ENCODE measurements at regions not wholly inside any gene's neighbourhood (a gene's known extent, or its start where the extent isn't known, plus 50 kb on each side); places are given as distances from the start of the nearest gene placed in this dataset.

DNA sequence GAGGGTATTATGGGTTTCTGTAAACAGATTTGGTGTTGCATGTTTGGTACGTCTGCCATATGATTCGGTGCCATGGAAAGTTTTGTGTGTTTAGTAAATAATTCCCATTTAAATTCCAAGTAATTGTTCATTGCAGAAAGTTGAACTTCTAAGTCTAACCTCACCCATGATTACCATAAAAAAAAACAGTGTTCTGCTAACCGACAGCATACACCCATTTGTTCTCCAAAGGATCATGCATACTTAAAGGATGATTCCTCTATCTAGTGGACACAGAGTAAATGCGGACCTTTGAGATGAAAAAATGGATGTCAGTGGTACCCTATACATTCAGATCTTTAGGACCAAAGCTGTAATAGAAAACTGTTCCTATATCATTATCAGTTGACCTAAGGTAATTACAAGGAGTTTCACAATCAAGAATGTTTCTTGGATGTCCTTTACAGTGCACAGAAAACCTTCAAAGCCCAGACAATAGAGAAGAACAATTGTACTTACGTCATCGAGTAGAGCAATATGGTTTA is 209.9 kb downstream of the CRPPA start:
- no peaks in the 10 kb centered on the region for H3K27me3 Mint-ChIP-seq
- ChIA-PET POLR2A (no interaction called here), CTCF (no interaction called here)
- DNase-seq: no peak
- H3K9me3 Mint-ChIP-seq: peaks cover 3% of the 10 kb centered on the region
- no peaks in the 10 kb centered on the region for H3K36me3 Mint-ChIP-seq (ENCODE audit: low read depth)
- H3K27ac Mint-ChIP-seq: no peak overlapping the region
- no peaks in the 10 kb centered on the region for H3K4me1 Mint-ChIP-seq
- no peak overlapping the region for H3K4me3 Mint-ChIP-seq

- ChIA-PET CTCF (no interaction called here), POLR2A (no interaction called here)
- H3K4me1 Mint-ChIP-seq: no peaks in the 10 kb centered on the region
- H3K36me3 Mint-ChIP-seq (ENCODE audit: low read depth): no peaks in the 10 kb centered on the region
- no peaks in the 10 kb centered on the region for H3K27me3 Mint-ChIP-seq
- no peak overlapping the region for H3K4me3 Mint-ChIP-seq
- H3K9me3 Mint-ChIP-seq: no peaks in the 10 kb centered on the region
- no peak for DNase-seq
- H3K27ac Mint-ChIP-seq: no peak overlapping the region
Observed at GRCh38 chr7:16210171-16210570, 211.2 kb downstream of the CRPPA start.

DNA sequence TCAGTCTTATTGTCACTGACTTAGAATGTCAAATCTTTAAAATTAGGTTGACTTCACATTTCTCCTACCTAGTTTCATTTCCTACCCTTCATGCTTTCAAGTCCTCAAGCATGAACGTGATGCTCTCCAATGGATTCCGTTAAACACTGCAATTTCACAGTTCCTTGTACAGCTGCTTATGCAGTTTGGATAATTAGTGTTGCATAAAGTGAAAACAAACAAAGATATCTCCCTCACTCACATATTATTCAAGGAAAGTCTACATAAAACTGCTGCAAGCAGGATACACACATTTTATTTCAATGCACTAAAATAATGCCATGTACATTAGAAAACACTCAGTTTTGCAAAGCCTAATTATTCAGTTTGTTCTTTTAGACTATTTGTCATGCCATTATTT is 214.0 kb downstream of the CRPPA start:
- DNase-seq: no peak
- no peaks in the 10 kb centered on the region for H3K36me3 Mint-ChIP-seq (ENCODE audit: low read depth)
- H3K27ac Mint-ChIP-seq: no peak overlapping the region
- ChIA-PET POLR2A (no interaction called here), CTCF (no interaction called here)
- H3K9me3 Mint-ChIP-seq: no peaks in the 10 kb centered on the region
- H3K4me1 Mint-ChIP-seq: no peaks in the 10 kb centered on the region
- no peaks in the 10 kb centered on the region for H3K27me3 Mint-ChIP-seq
- H3K4me3 Mint-ChIP-seq: no peak overlapping the region

GRCh38 chr7:16205466-16205865 is 215.9 kb downstream of the CRPPA start:
- H3K27ac Mint-ChIP-seq: no peak overlapping the region
- CTCF ChIA-PET: no interaction called here
- DNase-seq: no peak
- no peaks in the 10 kb centered on the region for H3K36me3 Mint-ChIP-seq (ENCODE audit: low read depth)
- H3K27me3 Mint-ChIP-seq: no peaks in the 10 kb centered on the region
- POLR2A ChIA-PET: no interaction called here
- no peaks in the 10 kb centered on the region for H3K4me1 Mint-ChIP-seq
- H3K4me3 Mint-ChIP-seq: no peak overlapping the region
- H3K9me3 Mint-ChIP-seq: no peaks in the 10 kb centered on the region

GRCh38 chr7:16204953-16205352 is 216.4 kb downstream of the CRPPA start:
- Mint-ChIP-seq H3K9me3 (no peaks in the 10 kb centered on the region), H3K27ac (no peak overlapping the region), H3K4me1 (no peaks in the 10 kb centered on the region), H3K36me3 (ENCODE audit: low read depth) (no peaks in the 10 kb centered on the region), H3K4me3 (no peak overlapping the region), H3K27me3 (no peaks in the 10 kb centered on the region)
- no peak for DNase-seq
- POLR2A ChIA-PET: no interaction called here
- CTCF ChIA-PET: no interaction called here

- H3K9me3 Mint-ChIP-seq: no peaks in the 10 kb centered on the region
- no peaks in the 10 kb centered on the region for H3K27me3 Mint-ChIP-seq
- CTCF ChIA-PET: no interaction called here
- H3K27ac Mint-ChIP-seq: no peak overlapping the region
- POLR2A ChIA-PET: no interaction called here
- H3K4me3 Mint-ChIP-seq: no peak overlapping the region
- DNase-seq: no peak
- no peaks in the 10 kb centered on the region for H3K36me3 Mint-ChIP-seq (ENCODE audit: low read depth)
- no peaks in the 10 kb centered on the region for H3K4me1 Mint-ChIP-seq
Observed at GRCh38 chr7:16203065-16203464, 218.3 kb downstream of the CRPPA start.

DNA sequence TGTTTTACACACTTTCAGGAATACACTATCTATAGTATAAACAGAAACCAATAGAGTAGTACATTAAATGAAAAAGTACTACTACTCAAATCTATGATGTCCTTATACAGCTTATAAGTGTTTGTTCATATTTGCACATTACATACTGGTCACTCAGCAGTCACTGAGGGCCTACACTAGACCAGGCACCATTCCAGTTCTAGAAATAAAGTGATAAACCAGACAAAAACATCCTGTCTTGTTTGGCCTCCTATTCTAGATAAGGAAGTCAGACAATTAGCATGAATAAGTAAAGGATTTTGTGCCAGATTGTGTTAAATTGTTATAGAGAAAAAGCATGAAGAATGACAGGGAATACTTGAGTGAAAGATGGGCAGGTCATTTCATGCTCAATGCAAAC is 219.0 kb downstream of the CRPPA start:
- Mint-ChIP-seq H3K27me3 (no peaks in the 10 kb centered on the region), H3K4me1 (no peaks in the 10 kb centered on the region), H3K9me3 (no peaks in the 10 kb centered on the region), H3K36me3 (ENCODE audit: low read depth) (no peaks in the 10 kb centered on the region), H3K4me3 (no peak overlapping the region), H3K27ac (no peak overlapping the region)
- POLR2A ChIA-PET: no interaction called here
- CTCF ChIA-PET: no interaction called here
- DNase-seq: no peak

DNA sequence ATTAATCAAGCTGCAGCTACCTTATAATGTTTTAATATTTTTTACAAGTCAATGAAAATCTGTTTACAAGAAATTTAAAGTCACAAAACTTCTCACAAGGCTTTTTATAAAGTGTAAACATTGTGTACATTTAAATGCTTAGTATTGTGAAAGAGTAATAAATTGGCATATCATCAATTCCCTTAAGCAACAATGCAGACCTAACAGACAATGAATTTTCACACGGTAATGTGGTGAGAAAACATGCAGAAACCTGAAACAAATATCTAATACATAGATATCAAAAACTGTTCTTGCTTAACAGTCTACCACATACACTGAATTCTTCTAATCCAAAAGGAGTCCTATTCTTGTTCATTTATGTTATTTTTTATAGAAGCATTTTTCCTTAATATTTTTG is 220.7 kb downstream of the CRPPA start:
- H3K4me3 Mint-ChIP-seq: no peak overlapping the region
- no peaks in the 10 kb centered on the region for H3K27me3 Mint-ChIP-seq
- CTCF ChIA-PET: no interaction called here
- POLR2A ChIA-PET: no interaction called here
- no peaks in the 10 kb centered on the region for H3K36me3 Mint-ChIP-seq (ENCODE audit: low read depth)
- H3K9me3 Mint-ChIP-seq: no peaks in the 10 kb centered on the region
- no peak for DNase-seq
- no peaks in the 10 kb centered on the region for H3K4me1 Mint-ChIP-seq
- H3K27ac Mint-ChIP-seq: no peak overlapping the region

GRCh38 chr7:16193631-16194030 is 227.7 kb downstream of the CRPPA start:
- Mint-ChIP-seq H3K9me3 (no peaks in the 10 kb centered on the region), H3K36me3 (ENCODE audit: low read depth) (no peaks in the 10 kb centered on the region), H3K27me3 (no peaks in the 10 kb centered on the region), H3K4me1 (no peaks in the 10 kb centered on the region), H3K27ac (no peak overlapping the region), H3K4me3 (no peak overlapping the region)
- CTCF ChIA-PET: no interaction called here
- no peak for DNase-seq
- POLR2A ChIA-PET: no interaction called here

- Mint-ChIP-seq H3K4me1 (no peaks in the 10 kb centered on the region), H3K27ac (no peak overlapping the region), H3K27me3 (no peaks in the 10 kb centered on the region), H3K4me3 (no peak overlapping the region), H3K9me3 (no peaks in the 10 kb centered on the region), H3K36me3 (ENCODE audit: low read depth) (no peaks in the 10 kb centered on the region)
- ChIA-PET POLR2A (no interaction called here), CTCF (no interaction called here)
- no peak for DNase-seq
Observed at GRCh38 chr7:16189026-16189715, 232.2 kb downstream of the CRPPA start.

GRCh38 chr7:16187131-16187530 is 234.2 kb downstream of the CRPPA start:
- Mint-ChIP-seq H3K27ac (no peak overlapping the region), H3K9me3 (no peaks in the 10 kb centered on the region), H3K27me3 (no peaks in the 10 kb centered on the region), H3K4me1 (no peaks in the 10 kb centered on the region), H3K36me3 (ENCODE audit: low read depth) (no peaks in the 10 kb centered on the region), H3K4me3 (no peak overlapping the region)
- ChIA-PET CTCF (no interaction called here), POLR2A (no interaction called here)
- no peak for DNase-seq

DNA sequence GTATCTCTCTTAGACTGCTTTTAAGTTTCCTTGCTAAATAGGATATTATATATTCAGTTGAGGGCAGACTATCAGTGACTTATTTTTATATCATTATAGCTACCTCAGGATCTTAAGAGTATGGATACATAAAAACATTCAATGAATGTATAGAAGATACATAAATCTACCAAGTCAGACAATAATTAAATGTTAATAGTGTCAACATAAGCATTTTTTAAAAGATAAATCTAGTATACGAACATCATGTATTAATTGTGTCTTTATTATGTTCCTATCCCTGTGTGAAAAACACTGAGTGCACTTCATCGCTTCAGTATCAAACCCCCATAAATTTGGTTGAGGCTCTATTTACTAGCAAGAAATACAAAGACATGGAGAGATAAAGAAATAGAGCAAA is 242.8 kb downstream of the CRPPA start:
- ChIA-PET POLR2A (no interaction called here), CTCF (no interaction called here)
- no peaks in the 10 kb centered on the region for H3K27me3 Mint-ChIP-seq
- no peaks in the 10 kb centered on the region for H3K4me1 Mint-ChIP-seq
- no peaks in the 10 kb centered on the region for H3K9me3 Mint-ChIP-seq
- H3K36me3 Mint-ChIP-seq (ENCODE audit: low read depth): no peaks in the 10 kb centered on the region
- no peak for DNase-seq
- H3K27ac Mint-ChIP-seq: no peak overlapping the region
- no peak overlapping the region for H3K4me3 Mint-ChIP-seq

GRCh38 chr7:16178092-16178491 is 243.2 kb downstream of the CRPPA start:
- CTCF ChIA-PET: no interaction called here
- no peaks in the 10 kb centered on the region for H3K4me1 Mint-ChIP-seq
- DNase-seq: no peak
- POLR2A ChIA-PET: no interaction called here
- H3K9me3 Mint-ChIP-seq: no peaks in the 10 kb centered on the region
- H3K4me3 Mint-ChIP-seq: no peak overlapping the region
- H3K27ac Mint-ChIP-seq: no peak overlapping the region
- no peaks in the 10 kb centered on the region for H3K36me3 Mint-ChIP-seq (ENCODE audit: low read depth)
- no peaks in the 10 kb centered on the region for H3K27me3 Mint-ChIP-seq

GRCh38 chr7:16174253-16174652 is 247.1 kb downstream of the CRPPA start:
- H3K9me3 Mint-ChIP-seq: no peaks in the 10 kb centered on the region

GRCh38 chr7:16172366-16172765 is 249.0 kb downstream of the CRPPA start:
- ChIA-PET POLR2A (no interaction called here), CTCF (no interaction called here)
- H3K27me3 Mint-ChIP-seq: no peaks in the 10 kb centered on the region
- DNase-seq: no peak
- no peak overlapping the region for H3K4me3 Mint-ChIP-seq
- H3K4me1 Mint-ChIP-seq: no peaks in the 10 kb centered on the region
- H3K27ac Mint-ChIP-seq: no peak overlapping the region
- no peaks in the 10 kb centered on the region for H3K9me3 Mint-ChIP-seq
- H3K36me3 Mint-ChIP-seq (ENCODE audit: low read depth): no peaks in the 10 kb centered on the region

More at GRCh38 chr7:16174253-16174652, 247.1 kb downstream of the CRPPA start:
- Mint-ChIP-seq H3K36me3 (ENCODE audit: low read depth) (no peaks in the 10 kb centered on the region), H3K4me1 (no peaks in the 10 kb centered on the region), H3K27me3 (no peaks in the 10 kb centered on the region), H3K4me3 (no peak overlapping the region), H3K27ac (no peak overlapping the region)
- ChIA-PET CTCF (no interaction called here), POLR2A (no interaction called here)
- DNase-seq: no peak

All from activated CD4-positive, alpha-beta memory T cell treated with anti-CD3 and anti-CD28 coated beads, Interleukin-2, amount 10 ng/mL, durations not matched to agents 7 days and 5 days (primary cell).